HG03045 (cell line): ENCODE measurements at regions not wholly inside any gene's neighbourhood (a gene's known extent, or its start where the extent isn't known, plus 50 kb on each side); places are given as distances from the start of the nearest gene placed in this dataset.

ENCODE experiments used
- ATAC-seq: cut with Tn5 transposase; IDR thresholded peaks from one replicate; pipeline ENCODE4 v1.9.1; 2021; ENCODE audit warnings: mild to moderate bottlenecking, moderate library complexity; ENCODE audit not compliant: unreplicated experiment

GRCh38 chr13:22562116-22562515, 618.7 kb upstream of the SGCG start:
- ATAC-seq: no peak

GRCh38 chr13:22563272-22563671, 617.5 kb upstream of the SGCG start:
- no peak for ATAC-seq

- no peak for ATAC-seq
Measured at GRCh38 chr13:22569811-22570210, 611.0 kb upstream of the SGCG start.

GRCh38 chr13:22589880-22590279, 590.9 kb upstream of the SGCG start:
- ATAC-seq: no peak

- no peak for ATAC-seq
Measured at GRCh38 chr13:22592515-22592914, 588.3 kb upstream of the SGCG start.

- ATAC-seq: no peak
Measured at GRCh38 chr13:22594041-22594440, 586.7 kb upstream of the SGCG start.

- ATAC-seq: no peak
Measured at GRCh38 chr13:22596171-22596863, 584.5 kb upstream of the SGCG start.

GRCh38 chr13:22599156-22599555, 581.6 kb upstream of the SGCG start:
- ATAC-seq: no peak

- no peak for ATAC-seq
Measured at GRCh38 chr13:22618002-22618401, 562.8 kb upstream of the SGCG start.

- no peak for ATAC-seq
Measured at GRCh38 chr13:22625691-22626090, 555.1 kb upstream of the SGCG start.

GRCh38 chr13:22629374-22629773, 551.4 kb upstream of the SGCG start:
- no peak for ATAC-seq

GRCh38 chr13:22642088-22642487, 538.7 kb upstream of the SGCG start:
- ATAC-seq: no peak

GRCh38 chr13:22644941-22645340, 535.8 kb upstream of the SGCG start:
- no peak for ATAC-seq

GRCh38 chr13:22647156-22647850, 533.5 kb upstream of the SGCG start:
- no peak for ATAC-seq

GRCh38 chr13:22648320-22648801, 532.4 kb upstream of the SGCG start:
- no peak for ATAC-seq

GRCh38 chr13:22652796-22653195, 528.0 kb upstream of the SGCG start:
- ATAC-seq: no peak

- no peak for ATAC-seq
Measured at GRCh38 chr13:22653866-22654265, 526.9 kb upstream of the SGCG start.

- ATAC-seq: no peak
Measured at GRCh38 chr13:22655106-22655852, 525.5 kb upstream of the SGCG start.

GRCh38 chr13:22662771-22663170, 518.0 kb upstream of the SGCG start:
- ATAC-seq: no peak

- no peak for ATAC-seq
Measured at GRCh38 chr13:22665506-22665905, 515.3 kb upstream of the SGCG start.

GRCh38 chr13:22690756-22691155, 490.0 kb upstream of the SGCG start:
- no peak for ATAC-seq

GRCh38 chr13:22693691-22694090, 487.1 kb upstream of the SGCG start:
- ATAC-seq: no peak
